Transverse colon (tissue), 4 donors: ENCODE measurements at regions not wholly inside any gene's neighbourhood (a gene's known extent, or its start where the extent isn't known, plus 50 kb on each side); places are given as distances from the start of the nearest gene placed in this dataset.
A peak's percentile ranks its signal among the peaks of the same experiment; 100 is the strongest.

Source experiments
- DNase-seq: peaks from one replicate; pipeline ENCODE4 v3.0.0-alpha.2; 2019
- H3K27ac ChIP-seq, 4 donors: fragments of 200-600 bp; sonication (generic); 2 replicates each; pipeline ENCODE4 v1.5.1; 2016 to 2018; ENCODE audit warnings: inconsistent platforms in 4 of 4
- H3K27me3 ChIP-seq: fragments of 200-600 bp; sonication (generic); 2 replicates; pipeline ENCODE4 v1.5.1; 2017; ENCODE audit warnings: inconsistent platforms
- H3K36me3 ChIP-seq, 4 donors: fragments of 200-600 bp; sonication (generic); 2 replicates each; pipeline ENCODE4 v1.5.1; 2017 to 2019; ENCODE audit warnings: inconsistent platforms in 4 of 4
- H3K4me1 ChIP-seq, 4 donors: fragments of 200-600 bp; sonication (generic); 2 replicates each; pipeline ENCODE4 v1.5.1; 2017 to 2020; ENCODE audit warnings: inconsistent platforms in 4 of 4
- H3K4me3 ChIP-seq, 4 donors: fragments of 200-600 bp; sonication (generic); 1 replicate in 1 of 4; 2 replicates in 3 of 4; pipeline versions ENCODE4 v1.5.1 to v1.6.1; 2017 to 2019; ENCODE audit warnings: inconsistent platforms in 4 of 4
- H3K9me3 ChIP-seq, 2 donors: fragments of 200-600 bp; sonication (generic); 2 replicates each; pipeline ENCODE4 v1.5.1; 2017 to 2019; ENCODE audit warnings: inconsistent platforms in 2 of 2
- EP300 ChIP-seq: sonication (generic); formaldehyde crosslinking; IDR thresholded peaks from one replicate; pipeline ENCODE4 v1.6.1; 2017; ENCODE audit warnings: antibody characterized with exemption, low read depth
- POLR2A ChIP-seq: fragments of 450-650 bp; IDR thresholded peaks from one replicate; pipeline ENCODE4 v1.6.1; 2016; ENCODE audit warnings: antibody characterized with exemption, mild to moderate bottlenecking, moderate library complexity
- POLR2AphosphoS5 ChIP-seq, 3 donors: sonication (generic); formaldehyde crosslinking; IDR thresholded peaks; one replicate each; pipeline ENCODE4 v1.6.1; 2016; ENCODE audit warnings: antibody characterized with exemption in 3 of 3
- WGBS, 2 donors: methylation state at CpG; one replicate each; pipeline ENCODE4 v1.1.5; 2018; ENCODE audit warnings: low coverage in 1 of 2; 5-methylcytosine and 5-hydroxymethylcytosine counted together
- in situ Hi-C, 4 donors: fragments of 200-750 bp; cut with MboI; loops; one replicate each; pipeline versions ENCODE4 v1.15.0 to v1.15.1; 2017; ENCODE audit warnings: low sequenced_read_pairs in 3 of 4, low pct_ligation_motif_present in 1 of 4, low pct_unique_long_range_greater_than_20kb in 1 of 4
- intact Hi-C: fragments of 100-400 bp; cut with DNase I; formaldehyde crosslinking; loops from one replicate; pipeline ENCODE4 v1.15.1; 2023; ENCODE audit warnings: low total_unique reads
- TF ChIP-seq, protein P1 (sequence below), 5 experiments: fragments of 200-600 bp in 3 of 5; fragments of 450-650 bp in 2 of 5; sonication (generic) in 3 of 5; IDR thresholded peaks; 1 replicate in 2 of 5; 2 replicates in 3 of 5; pipeline ENCODE4 v1.5.1; 2016 to 2017; ENCODE audit warnings: antibody characterized with exemption in 5 of 5, inconsistent platforms in 3 of 5, mild to moderate bottlenecking in 2 of 5, moderate library complexity in 1 of 5

DNA sequence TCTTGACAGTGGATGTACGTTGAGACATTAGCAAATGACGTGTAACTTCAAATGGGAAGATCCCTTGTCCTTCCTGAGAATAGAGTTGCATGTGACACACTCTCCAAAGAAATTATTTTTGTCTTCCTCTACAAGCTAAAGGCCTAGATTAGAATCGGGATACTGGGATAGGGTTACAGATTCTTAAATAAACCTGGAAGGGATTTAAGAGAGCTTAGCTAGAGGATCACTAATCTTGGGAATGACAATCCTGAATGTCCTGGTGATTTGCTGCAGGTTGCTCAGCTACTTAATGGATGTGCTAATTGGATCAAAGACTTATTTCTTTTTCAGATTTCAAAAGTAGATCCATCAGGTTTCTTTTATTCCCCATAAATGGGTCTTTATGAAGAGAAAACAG lies 101.9 kb downstream of the KCNJ2 start:
- H3K27ac ChIP-seq = no peak overlapping the region
- intact Hi-C loops = no loop called here
- H3K27me3 ChIP-seq = no peaks in the 10 kb centered on the region
- DNase-seq = no peak
- H3K36me3 ChIP-seq = no peaks in the 10 kb centered on the region
- peaks cover 0 to 22% (median 10%) of the 10 kb centered on the region in 4 donors for H3K4me1 ChIP-seq
- in situ Hi-C loops = no loop called here
- H3K9me3 ChIP-seq = no peaks in the 10 kb centered on the region
- H3K4me3 ChIP-seq = no peak overlapping the region
- TF ChIP-seq, protein P1, sequence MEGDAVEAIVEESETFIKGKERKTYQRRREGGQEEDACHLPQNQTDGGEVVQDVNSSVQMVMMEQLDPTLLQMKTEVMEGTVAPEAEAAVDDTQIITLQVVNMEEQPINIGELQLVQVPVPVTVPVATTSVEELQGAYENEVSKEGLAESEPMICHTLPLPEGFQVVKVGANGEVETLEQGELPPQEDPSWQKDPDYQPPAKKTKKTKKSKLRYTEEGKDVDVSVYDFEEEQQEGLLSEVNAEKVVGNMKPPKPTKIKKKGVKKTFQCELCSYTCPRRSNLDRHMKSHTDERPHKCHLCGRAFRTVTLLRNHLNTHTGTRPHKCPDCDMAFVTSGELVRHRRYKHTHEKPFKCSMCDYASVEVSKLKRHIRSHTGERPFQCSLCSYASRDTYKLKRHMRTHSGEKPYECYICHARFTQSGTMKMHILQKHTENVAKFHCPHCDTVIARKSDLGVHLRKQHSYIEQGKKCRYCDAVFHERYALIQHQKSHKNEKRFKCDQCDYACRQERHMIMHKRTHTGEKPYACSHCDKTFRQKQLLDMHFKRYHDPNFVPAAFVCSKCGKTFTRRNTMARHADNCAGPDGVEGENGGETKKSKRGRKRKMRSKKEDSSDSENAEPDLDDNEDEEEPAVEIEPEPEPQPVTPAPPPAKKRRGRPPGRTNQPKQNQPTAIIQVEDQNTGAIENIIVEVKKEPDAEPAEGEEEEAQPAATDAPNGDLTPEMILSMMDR (IDR thresholded peaks at IDR 0.05) = no peak
- no peak for TF ChIP-seq POLR2AphosphoS5 (IDR thresholded peaks at IDR 0.05)
- no peak for TF ChIP-seq EP300
- TF ChIP-seq POLR2A = no peak
- WGBS, 2 donors = 67 to 93% methylated on average over 3 of the region's 3 CpGs

DNA sequence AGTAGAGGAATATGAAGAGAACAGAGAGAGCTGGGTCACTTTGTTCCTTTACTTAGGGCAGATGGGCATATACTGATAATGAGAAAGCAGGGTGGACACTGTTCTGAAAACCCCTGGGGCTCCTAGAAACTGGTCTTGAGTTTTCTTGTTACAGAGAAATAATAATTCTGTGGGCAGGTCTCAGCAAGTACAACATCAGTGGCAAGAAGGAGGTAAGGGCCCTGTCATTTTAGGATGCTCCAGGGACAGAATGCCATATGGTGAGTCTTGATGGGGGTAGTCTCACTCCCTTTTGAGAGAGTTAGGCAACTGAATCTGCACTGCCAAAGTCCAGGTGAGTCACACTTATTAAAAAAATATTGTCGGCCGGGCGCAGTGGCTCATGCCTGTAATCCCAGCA lies 102.3 kb downstream of the KCNJ2 start:
- intact Hi-C loops = no loop called here
- H3K27me3 ChIP-seq = no peaks in the 10 kb centered on the region
- H3K27ac ChIP-seq = no peak overlapping the region
- TF ChIP-seq POLR2AphosphoS5 (IDR thresholded peaks at IDR 0.05) (no peak), EP300 (no peak), POLR2A (no peak)
- TF ChIP-seq, protein P1 (IDR thresholded peaks at IDR 0.05) = no peak
- no peaks in the 10 kb centered on the region for H3K9me3 ChIP-seq
- peaks cover 0 to 22% (median 10%) of the 10 kb centered on the region in 4 donors for H3K4me1 ChIP-seq
- WGBS, 2 donors = 91% methylated on average over 3 of the region's 3 CpGs; no CpG with 5 or more reads in 1 of the 2 donors
- in situ Hi-C loops = no loop called here
- DNase-seq = no peak
- H3K36me3 ChIP-seq = no peaks in the 10 kb centered on the region
- H3K4me3 ChIP-seq = no peak overlapping the region

DNA sequence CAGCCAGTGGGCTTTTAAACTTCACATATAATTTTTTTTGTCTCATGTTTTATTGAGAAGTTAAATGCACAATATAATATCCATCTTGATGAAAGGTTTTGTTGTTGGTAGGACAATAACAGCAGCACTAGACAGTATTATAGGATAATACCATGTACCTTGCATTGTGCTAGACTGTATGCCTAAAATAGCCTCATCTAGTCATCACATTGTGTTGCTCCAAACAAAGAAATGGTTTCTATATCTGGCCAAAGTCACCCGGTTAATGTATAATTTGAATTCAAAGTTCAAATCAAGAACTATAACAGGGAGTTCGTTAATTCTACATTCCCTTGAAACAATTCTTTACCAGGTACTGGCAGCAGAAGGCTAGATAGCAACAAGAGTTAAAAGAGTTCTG lies 104.9 kb downstream of the KCNJ2 start:
- H3K27me3 ChIP-seq = no peaks in the 10 kb centered on the region
- DNase-seq = no peak
- intact Hi-C loops = no loop called here
- WGBS, 2 donors = 34 to 73% methylated on average over 2 of the region's 2 CpGs
- TF ChIP-seq, protein P1 (IDR thresholded peaks at IDR 0.05) = no peak
- TF ChIP-seq POLR2A = no peak
- no peak for TF ChIP-seq EP300
- TF ChIP-seq POLR2AphosphoS5 (IDR thresholded peaks at IDR 0.05) = no peak
- H3K4me1 ChIP-seq = peaks cover 0 to 10% (median 3%) of the 10 kb centered on the region in 4 donors
- no peaks in the 10 kb centered on the region for H3K36me3 ChIP-seq
- no peak overlapping the region for H3K4me3 ChIP-seq
- peak overlapping the region; percentile 35 to 71 (median 56) for H3K27ac ChIP-seq
- in situ Hi-C loops = no loop called here
- no peaks in the 10 kb centered on the region for H3K9me3 ChIP-seq

DNA sequence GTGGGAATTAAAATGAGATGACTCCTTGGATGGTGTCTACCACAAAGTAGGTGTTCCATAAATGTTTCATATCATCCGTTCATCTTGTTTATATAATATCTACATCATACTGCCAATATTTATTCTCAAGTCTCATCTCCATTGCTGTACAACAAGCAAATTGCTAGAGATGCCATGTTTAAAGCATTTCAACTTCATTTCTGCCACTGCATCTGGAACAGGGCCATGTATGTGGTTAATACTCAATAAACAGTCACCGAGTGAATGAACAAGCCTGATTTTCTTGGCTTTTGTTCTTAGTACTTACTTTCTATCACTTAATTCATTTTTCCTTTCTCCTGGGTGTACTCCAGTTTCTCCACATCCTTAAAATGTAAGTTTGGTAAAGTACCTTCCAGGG lies 107.6 kb downstream of the KCNJ2 start:
- 44 to 47% methylated on average over 2 of the region's 2 CpGs for WGBS, 2 donors
- intact Hi-C loops = no loop called here

More for the DNA sequence above, 107.6 kb downstream of the KCNJ2 start:
- in situ Hi-C loops = no loop called here
- Histone ChIP-seq H3K27ac (no peak overlapping the region), H3K4me1 (peaks cover 0 to 10% (median 3%) of the 10 kb centered on the region in 4 donors), H3K4me3 (no peak overlapping the region), H3K27me3 (no peaks in the 10 kb centered on the region), H3K36me3 (no peaks in the 10 kb centered on the region), H3K9me3 (no peaks in the 10 kb centered on the region)
- no peak for DNase-seq
- no peak for TF ChIP-seq EP300
- TF ChIP-seq POLR2A = no peak
- TF ChIP-seq POLR2AphosphoS5 (IDR thresholded peaks at IDR 0.05) = no peak
- TF ChIP-seq, protein P1 (IDR thresholded peaks at IDR 0.05) = no peak
